HG03159 (cell line): ENCODE measurements at regions not wholly inside any gene's neighbourhood (a gene's known extent, or its start where the extent isn't known, plus 50 kb on each side); places are given as distances from the start of the nearest gene placed in this dataset.

Experiments used
- ATAC-seq: cut with Tn5 transposase; IDR thresholded peaks from one replicate; pipeline ENCODE4 v1.9.1; 2021; ENCODE audit warnings: mild to moderate bottlenecking, moderate library complexity; ENCODE audit not compliant: unreplicated experiment

GRCh38 chr6:109295774-109296156 is 86.5 kb downstream of the CD164 start:
- ATAC-seq: no peak

- ATAC-seq: no peak
Measured at GRCh38 chr6:109295109-109295773, 87.0 kb downstream of the CD164 start.

GRCh38 chr6:109292983-109293586 is 89.2 kb downstream of the CD164 start:
- ATAC-seq: no peak

- no peak for ATAC-seq
Measured at GRCh38 chr6:109292420-109292819, 89.8 kb downstream of the CD164 start.

- ATAC-seq: no peak
Measured at GRCh38 chr6:109291902-109292301, 90.4 kb downstream of the CD164 start.

- no peak for ATAC-seq
Measured at GRCh38 chr6:109290143-109290931, 91.9 kb downstream of the CD164 start.

GRCh38 chr6:109285366-109285765 is 96.9 kb downstream of the CD164 start:
- ATAC-seq: no peak

GRCh38 chr6:109284675-109285074 is 97.6 kb downstream of the CD164 start:
- ATAC-seq: no peak

GRCh38 chr6:109282756-109283155 is 99.5 kb downstream of the CD164 start:
- no peak for ATAC-seq

- ATAC-seq: no peak
Measured at GRCh38 chr6:109279628-109280027, 102.6 kb downstream of the CD164 start.

GRCh38 chr6:109271622-109272021 is 110.6 kb downstream of the CD164 start:
- ATAC-seq: no peak

- ATAC-seq: no peak
Measured at GRCh38 chr6:109269953-109270517, 112.2 kb downstream of the CD164 start.

GRCh38 chr6:109269057-109269456 is 113.2 kb downstream of the CD164 start:
- ATAC-seq: no peak

GRCh38 chr6:109265530-109265929 is 116.7 kb downstream of the CD164 start:
- ATAC-seq: no peak

GRCh38 chr6:109263873-109264700 is 118.2 kb downstream of the CD164 start:
- ATAC-seq: no peak

GRCh38 chr6:109262261-109262660 is 120.0 kb downstream of the CD164 start:
- no peak for ATAC-seq

GRCh38 chr6:109261811-109262210 is 120.5 kb downstream of the CD164 start:
- no peak for ATAC-seq

- ATAC-seq: no peak
Measured at GRCh38 chr6:109260701-109261100, 121.6 kb downstream of the CD164 start.

- ATAC-seq: no peak
Measured at GRCh38 chr6:109260126-109260525, 122.1 kb downstream of the CD164 start.

GRCh38 chr6:109258129-109258528 is 124.1 kb downstream of the CD164 start:
- no peak for ATAC-seq

GRCh38 chr6:109257494-109257893 is 124.8 kb downstream of the CD164 start:
- ATAC-seq: no peak
